ENCODE measurements at regions not wholly inside any gene's neighbourhood (a gene's known extent, or its start where the extent isn't known, plus 50 kb on each side); places are given as distances from the start of the nearest gene placed in this dataset.

DNA sequence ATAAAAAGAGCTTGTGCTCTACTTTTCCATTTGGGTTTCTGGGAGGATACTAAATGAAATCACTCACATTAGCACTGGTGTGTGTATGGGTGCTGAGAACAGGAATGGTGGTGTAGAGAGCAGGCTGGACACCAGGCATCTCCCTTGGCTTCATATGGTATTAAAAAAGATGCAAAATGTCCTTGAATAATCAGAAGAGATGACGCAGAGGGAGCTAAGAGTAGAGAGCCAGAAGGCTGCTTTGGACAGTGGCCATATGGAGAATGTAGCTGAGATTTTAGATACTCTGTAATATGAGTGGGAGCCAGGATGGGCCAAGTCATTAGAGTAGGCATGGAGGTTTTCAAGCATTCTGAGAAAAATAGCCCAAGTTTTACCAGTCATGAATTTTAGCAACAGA lies 112.3 kb upstream of the ZRANB2 start:
- Histone ChIP-seq H3K27ac (ENCODE audit: low read depth, low read length, poor library complexity, severe bottlenecking) (no peak overlapping the region), H3K4me3 (ENCODE audit: low read depth, low read length, poor library complexity, severe bottlenecking) (no peak overlapping the region), H3K9me3 (ENCODE audit: low read depth, low read length, poor library complexity, severe bottlenecking) (no peaks in the 10 kb centered on the region), H3K27me3 (replicated peaks; ENCODE audit: insufficient read depth, low read depth, low read length, poor library complexity) (no peaks in the 10 kb centered on the region), H3K36me3 (ENCODE audit: insufficient read depth, low read length, poor library complexity, severe bottlenecking) (no peaks in the 10 kb centered on the region), H3K4me1 (ENCODE audit: insufficient read depth, low read length, poor library complexity, severe bottlenecking) (no peaks in the 10 kb centered on the region)
- ChIA-PET CTCF (no interaction called here), POLR2A (ENCODE audit: low non-redundant PET) (no interaction called here)
- no TSS peak for BruUV-seq (replicated peaks)
- DNase-seq (ENCODE audit: low spot score), result no peak
- TF ChIP-seq, protein P1, sequence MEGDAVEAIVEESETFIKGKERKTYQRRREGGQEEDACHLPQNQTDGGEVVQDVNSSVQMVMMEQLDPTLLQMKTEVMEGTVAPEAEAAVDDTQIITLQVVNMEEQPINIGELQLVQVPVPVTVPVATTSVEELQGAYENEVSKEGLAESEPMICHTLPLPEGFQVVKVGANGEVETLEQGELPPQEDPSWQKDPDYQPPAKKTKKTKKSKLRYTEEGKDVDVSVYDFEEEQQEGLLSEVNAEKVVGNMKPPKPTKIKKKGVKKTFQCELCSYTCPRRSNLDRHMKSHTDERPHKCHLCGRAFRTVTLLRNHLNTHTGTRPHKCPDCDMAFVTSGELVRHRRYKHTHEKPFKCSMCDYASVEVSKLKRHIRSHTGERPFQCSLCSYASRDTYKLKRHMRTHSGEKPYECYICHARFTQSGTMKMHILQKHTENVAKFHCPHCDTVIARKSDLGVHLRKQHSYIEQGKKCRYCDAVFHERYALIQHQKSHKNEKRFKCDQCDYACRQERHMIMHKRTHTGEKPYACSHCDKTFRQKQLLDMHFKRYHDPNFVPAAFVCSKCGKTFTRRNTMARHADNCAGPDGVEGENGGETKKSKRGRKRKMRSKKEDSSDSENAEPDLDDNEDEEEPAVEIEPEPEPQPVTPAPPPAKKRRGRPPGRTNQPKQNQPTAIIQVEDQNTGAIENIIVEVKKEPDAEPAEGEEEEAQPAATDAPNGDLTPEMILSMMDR (conservative IDR thresholded peaks at IDR 0.05; ENCODE audit: low read depth, low read length), result no peak
- TF ChIP-seq EZH2 (IDR thresholded peaks at IDR 0.05; ENCODE audit: borderline replicate concordance, low read depth, low read length, poor library complexity, severe bottlenecking), result no peak
- intact Hi-C loops (cut with micrococcal nuclease; ENCODE audit: unreplicated experiment), result no loop called here

DNA sequence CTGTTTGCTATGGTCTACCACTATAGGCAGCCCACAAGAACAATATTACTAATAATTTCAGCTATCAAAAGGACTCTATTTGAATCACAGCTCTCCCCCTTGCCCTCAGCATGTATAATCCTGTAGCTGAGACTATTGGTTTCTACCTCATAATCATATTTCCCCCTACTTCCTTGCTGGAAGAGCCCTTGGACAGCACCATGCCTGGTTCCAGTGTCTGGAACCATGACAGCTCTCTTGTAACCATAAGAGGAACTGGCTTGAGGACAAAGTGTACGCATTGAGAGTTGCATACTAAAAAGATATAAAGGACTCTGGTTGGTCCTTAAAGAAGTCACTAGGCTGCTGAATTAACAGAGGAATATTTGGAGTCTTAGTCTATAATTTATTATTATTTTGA lies 110.7 kb upstream of the ZRANB2 start:
- Histone ChIP-seq H3K27ac (ENCODE audit: low read depth, low read length, poor library complexity, severe bottlenecking) (no peak overlapping the region), H3K36me3 (ENCODE audit: insufficient read depth, low read length, poor library complexity, severe bottlenecking) (no peaks in the 10 kb centered on the region), H3K27me3 (replicated peaks; ENCODE audit: insufficient read depth, low read depth, low read length, poor library complexity) (no peaks in the 10 kb centered on the region), H3K4me1 (ENCODE audit: insufficient read depth, low read length, poor library complexity, severe bottlenecking) (no peaks in the 10 kb centered on the region), H3K9me3 (ENCODE audit: low read depth, low read length, poor library complexity, severe bottlenecking) (no peaks in the 10 kb centered on the region), H3K4me3 (ENCODE audit: low read depth, low read length, poor library complexity, severe bottlenecking) (no peak overlapping the region)
- POLR2A ChIA-PET (ENCODE audit: low non-redundant PET), result no interaction called here
- no peak for DNase-seq (ENCODE audit: low spot score)
- BruUV-seq (replicated peaks), result no TSS peak
- TF ChIP-seq, protein P1 (conservative IDR thresholded peaks at IDR 0.05; ENCODE audit: low read depth, low read length), result no peak
- TF ChIP-seq EZH2 (IDR thresholded peaks at IDR 0.05; ENCODE audit: borderline replicate concordance, low read depth, low read length, poor library complexity, severe bottlenecking), result no peak
- intact Hi-C loops (cut with micrococcal nuclease; ENCODE audit: unreplicated experiment), result no loop called here
- CTCF ChIA-PET, result no interaction called here

DNA sequence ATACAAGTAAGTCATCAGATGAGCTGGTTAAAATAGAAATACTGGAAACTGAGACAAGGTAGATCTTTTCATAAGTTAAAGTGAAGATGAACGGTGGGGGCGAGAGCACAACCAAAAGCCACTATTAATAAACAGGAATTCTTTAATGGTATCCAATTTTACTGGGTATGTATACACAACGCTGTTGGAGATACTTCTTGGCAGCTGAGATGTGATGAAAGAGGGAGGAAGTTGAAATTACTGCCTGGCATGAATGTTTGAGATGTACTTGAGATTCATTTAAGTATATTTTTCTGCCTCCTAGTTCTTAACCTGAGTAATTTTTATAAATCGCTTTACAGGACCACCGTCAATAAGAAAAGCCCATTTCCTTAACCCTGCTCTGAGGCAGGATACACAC lies 110.0 kb upstream of the ZRANB2 start:
- Histone ChIP-seq H3K27ac (ENCODE audit: low read depth, low read length, poor library complexity, severe bottlenecking) (no peak overlapping the region), H3K4me1 (ENCODE audit: insufficient read depth, low read length, poor library complexity, severe bottlenecking) (no peaks in the 10 kb centered on the region), H3K4me3 (ENCODE audit: low read depth, low read length, poor library complexity, severe bottlenecking) (no peak overlapping the region), H3K27me3 (replicated peaks; ENCODE audit: insufficient read depth, low read depth, low read length, poor library complexity) (no peaks in the 10 kb centered on the region), H3K36me3 (ENCODE audit: insufficient read depth, low read length, poor library complexity, severe bottlenecking) (no peaks in the 10 kb centered on the region), H3K9me3 (ENCODE audit: low read depth, low read length, poor library complexity, severe bottlenecking) (no peaks in the 10 kb centered on the region)
- intact Hi-C loops (cut with micrococcal nuclease; ENCODE audit: unreplicated experiment), result no loop called here
- DNase-seq (ENCODE audit: low spot score), result no peak
- CTCF ChIA-PET, result no interaction called here
- no peak for TF ChIP-seq EZH2 (IDR thresholded peaks at IDR 0.05; ENCODE audit: borderline replicate concordance, low read depth, low read length, poor library complexity, severe bottlenecking)
- TF ChIP-seq, protein P1 (conservative IDR thresholded peaks at IDR 0.05; ENCODE audit: low read depth, low read length), result no peak
- POLR2A ChIA-PET (ENCODE audit: low non-redundant PET), result no interaction called here
- BruUV-seq (replicated peaks), result no TSS peak

Data from A673 (cell line).